HAP-1 (cell line): ENCODE measurements at regions not wholly inside any gene's neighbourhood (a gene's known extent, or its start where the extent isn't known, plus 50 kb on each side); places are given as distances from the start of the nearest gene placed in this dataset.

Source experiments
- DNase-seq, 2 experiments: peaks; one replicate each; pipeline ENCODE4 v3.0.0-alpha.2; 2016 to 2020; ENCODE audit warnings: low spot score in 2 of 2
- H3K27me3 ChIP-seq: fragments of 250-450 bp; sonication (Bioruptor Pico); 2 replicates; pipeline ENCODE4 v1.5.1; 2020; ENCODE audit warnings: low read depth, mild to moderate bottlenecking, moderate library complexity
- H3K36me3 ChIP-seq: fragments of 250-450 bp; sonication (Bioruptor Pico); replicated peaks from 2 replicates; pipeline ENCODE4 v1.5.1; 2020; ENCODE audit warnings: mild to moderate bottlenecking
- H3K4me1 ChIP-seq: fragments of 250-450 bp; sonication (Bioruptor Pico); 2 replicates; pipeline ENCODE4 v1.5.1; 2020; ENCODE audit warnings: mild to moderate bottlenecking
- H3K4me3 ChIP-seq: fragments of 250-450 bp; sonication (Bioruptor Pico); 2 replicates; pipeline ENCODE4 v1.5.1; 2020; ENCODE audit warnings: mild to moderate bottlenecking, moderate library complexity
- H3K9me3 ChIP-seq: fragments of 250-450 bp; sonication (Bioruptor Pico); 2 replicates; pipeline ENCODE4 v1.5.1; 2020; ENCODE audit warnings: mild to moderate bottlenecking, moderate library complexity
- in situ Hi-C: fragments of 300-500 bp; cut with MboI; formaldehyde crosslinking; loops from 3 replicates; pipeline ENCODE4 v1.14.3; 2020; ENCODE audit warnings: low sequenced_read_pairs, inconsistent platforms, mixed read lengths

GRCh38 chr18:44246001-44246400 lies 434.7 kb upstream of the SETBP1 start:
- no peaks in the 10 kb centered on the region for H3K4me1 ChIP-seq
- no peak overlapping the region for H3K4me3 ChIP-seq
- no peaks in the 10 kb centered on the region for H3K9me3 ChIP-seq
- no peaks in the 10 kb centered on the region for H3K36me3 ChIP-seq
- in situ Hi-C loops, result no loop called here
- no peak for DNase-seq
- H3K27me3 ChIP-seq, result no peaks in the 10 kb centered on the region

GRCh38 chr18:44258086-44258485 lies 422.6 kb upstream of the SETBP1 start:
- in situ Hi-C loops, result no loop called here
- no peak overlapping the region for H3K4me3 ChIP-seq

GRCh38 chr18:44258576-44258975 lies 422.1 kb upstream of the SETBP1 start:
- in situ Hi-C loops, result no loop called here
- no peaks in the 10 kb centered on the region for H3K27me3 ChIP-seq
- no peak for DNase-seq
- H3K4me1 ChIP-seq, result no peaks in the 10 kb centered on the region
- no peak overlapping the region for H3K4me3 ChIP-seq
- H3K9me3 ChIP-seq, result no peaks in the 10 kb centered on the region
- no peaks in the 10 kb centered on the region for H3K36me3 ChIP-seq

More at GRCh38 chr18:44258086-44258485, 422.6 kb upstream of the SETBP1 start:
- no peak for DNase-seq
- Histone ChIP-seq H3K4me1 (no peaks in the 10 kb centered on the region), H3K27me3 (no peaks in the 10 kb centered on the region), H3K36me3 (no peaks in the 10 kb centered on the region), H3K9me3 (no peaks in the 10 kb centered on the region)

- H3K4me1 ChIP-seq, result no peaks in the 10 kb centered on the region
- H3K27me3 ChIP-seq, result no peaks in the 10 kb centered on the region
- no peak overlapping the region for H3K4me3 ChIP-seq
- no peaks in the 10 kb centered on the region for H3K36me3 ChIP-seq
- in situ Hi-C loops, result no loop called here
- DNase-seq, result no peak
- no peaks in the 10 kb centered on the region for H3K9me3 ChIP-seq
Measured at GRCh38 chr18:44259610-44260009, 421.1 kb upstream of the SETBP1 start.

GRCh38 chr18:44265437-44265836 lies 415.3 kb upstream of the SETBP1 start:
- no peak for DNase-seq
- in situ Hi-C loops, result no loop called here
- no peak overlapping the region for H3K4me3 ChIP-seq
- no peaks in the 10 kb centered on the region for H3K36me3 ChIP-seq
- no peaks in the 10 kb centered on the region for H3K4me1 ChIP-seq
- no peaks in the 10 kb centered on the region for H3K9me3 ChIP-seq
- H3K27me3 ChIP-seq, result no peaks in the 10 kb centered on the region

GRCh38 chr18:44273298-44273697 lies 407.4 kb upstream of the SETBP1 start:
- H3K9me3 ChIP-seq, result no peaks in the 10 kb centered on the region
- in situ Hi-C loops, result no loop called here

GRCh38 chr18:44280479-44280878 lies 400.2 kb upstream of the SETBP1 start:
- H3K27me3 ChIP-seq, result no peaks in the 10 kb centered on the region
- H3K4me3 ChIP-seq, result no peak overlapping the region
- H3K36me3 ChIP-seq, result no peaks in the 10 kb centered on the region
- DNase-seq, result no peak
- no peaks in the 10 kb centered on the region for H3K9me3 ChIP-seq
- H3K4me1 ChIP-seq, result no peaks in the 10 kb centered on the region
- in situ Hi-C loops, result no loop called here

More at GRCh38 chr18:44273298-44273697, 407.4 kb upstream of the SETBP1 start:
- Histone ChIP-seq H3K4me3 (no peak overlapping the region), H3K27me3 (no peaks in the 10 kb centered on the region), H3K4me1 (no peaks in the 10 kb centered on the region), H3K36me3 (no peaks in the 10 kb centered on the region)
- no peak for DNase-seq

- no peaks in the 10 kb centered on the region for H3K9me3 ChIP-seq
- no peaks in the 10 kb centered on the region for H3K27me3 ChIP-seq
- no peaks in the 10 kb centered on the region for H3K36me3 ChIP-seq
- in situ Hi-C loops, result no loop called here
- no peaks in the 10 kb centered on the region for H3K4me1 ChIP-seq
- no peak for DNase-seq
- no peak overlapping the region for H3K4me3 ChIP-seq
Measured at GRCh38 chr18:44286049-44286448, 394.6 kb upstream of the SETBP1 start.

- in situ Hi-C loops, result no loop called here
- Histone ChIP-seq H3K36me3 (no peaks in the 10 kb centered on the region), H3K27me3 (no peaks in the 10 kb centered on the region), H3K4me3 (no peak overlapping the region), H3K4me1 (no peaks in the 10 kb centered on the region), H3K9me3 (no peaks in the 10 kb centered on the region)
- DNase-seq, result no peak
Measured at GRCh38 chr18:44290366-44290977, 390.2 kb upstream of the SETBP1 start.

GRCh38 chr18:44298566-44298965 lies 382.1 kb upstream of the SETBP1 start:
- Histone ChIP-seq H3K36me3 (no peaks in the 10 kb centered on the region), H3K4me1 (no peaks in the 10 kb centered on the region), H3K9me3 (no peaks in the 10 kb centered on the region), H3K27me3 (no peaks in the 10 kb centered on the region), H3K4me3 (no peak overlapping the region)
- no peak for DNase-seq
- in situ Hi-C loops, result no loop called here

- H3K9me3 ChIP-seq, result no peaks in the 10 kb centered on the region
- DNase-seq, result no peak
- no peak overlapping the region for H3K4me3 ChIP-seq
- no peaks in the 10 kb centered on the region for H3K27me3 ChIP-seq
- H3K36me3 ChIP-seq, result no peaks in the 10 kb centered on the region
- H3K4me1 ChIP-seq, result no peaks in the 10 kb centered on the region
- in situ Hi-C loops, result no loop called here
Measured at GRCh38 chr18:44309185-44309584, 371.5 kb upstream of the SETBP1 start.

- Histone ChIP-seq H3K36me3 (no peaks in the 10 kb centered on the region), H3K9me3 (no peaks in the 10 kb centered on the region), H3K27me3 (no peaks in the 10 kb centered on the region), H3K4me1 (no peaks in the 10 kb centered on the region), H3K4me3 (no peak overlapping the region)
- in situ Hi-C loops, result no loop called here
- DNase-seq, result no peak
Measured at GRCh38 chr18:44320619-44321460, 359.8 kb upstream of the SETBP1 start.

- in situ Hi-C loops, result no loop called here
Measured at GRCh38 chr18:44321868-44322590, 358.7 kb upstream of the SETBP1 start.

GRCh38 chr18:44323125-44323524 lies 357.6 kb upstream of the SETBP1 start:
- no peaks in the 10 kb centered on the region for H3K36me3 ChIP-seq
- H3K4me1 ChIP-seq, result no peaks in the 10 kb centered on the region
- in situ Hi-C loops, result no loop called here
- no peak for DNase-seq
- H3K27me3 ChIP-seq, result no peaks in the 10 kb centered on the region
- H3K4me3 ChIP-seq, result no peak overlapping the region
- no peaks in the 10 kb centered on the region for H3K9me3 ChIP-seq

More at GRCh38 chr18:44321868-44322590, 358.7 kb upstream of the SETBP1 start:
- DNase-seq, result no peak
- Histone ChIP-seq H3K36me3 (no peaks in the 10 kb centered on the region), H3K27me3 (no peaks in the 10 kb centered on the region), H3K4me3 (no peak overlapping the region), H3K4me1 (no peaks in the 10 kb centered on the region), H3K9me3 (no peaks in the 10 kb centered on the region)
